ENCODE measurements at regions not wholly inside any gene's neighbourhood (a gene's known extent, or its start where the extent isn't known, plus 50 kb on each side); places are given as distances from the start of the nearest gene placed in this dataset.

DNA sequence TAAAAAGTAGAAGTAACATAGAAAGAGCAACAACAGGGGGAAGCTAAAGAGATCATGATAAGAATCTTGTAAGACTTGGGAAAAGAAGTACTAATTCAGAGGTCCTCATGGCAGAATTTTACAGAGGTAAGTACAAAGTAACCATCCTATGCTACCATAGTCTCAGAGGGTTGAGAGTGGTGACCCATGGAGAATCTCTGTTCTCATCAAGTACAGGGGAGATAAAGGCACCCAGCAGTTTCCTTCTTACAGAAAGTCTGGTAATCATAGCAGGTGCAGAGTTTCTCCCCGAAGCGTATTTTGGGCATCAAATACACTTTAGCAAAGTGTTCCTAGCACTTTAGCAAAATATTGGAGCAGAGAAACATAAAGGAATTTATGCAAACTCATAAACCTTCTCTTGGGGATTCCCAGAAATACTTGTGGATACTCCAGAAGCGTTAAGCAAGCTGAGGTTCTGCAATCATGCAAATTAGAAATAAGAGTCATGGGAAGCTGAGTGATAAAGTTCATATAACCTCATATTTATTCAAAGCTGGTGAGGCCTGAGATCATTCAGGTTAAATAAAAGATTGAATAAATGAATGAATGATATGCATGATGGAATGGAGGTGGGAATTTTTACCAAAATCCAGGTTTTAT, 101.0 kb upstream of the SMC2 start:
- ATAC-seq (no peak), DNase-seq (ENCODE audit: low read depth, low spot score) (no peak)
- H3K79me2 ChIP-seq (ENCODE audit: insufficient read depth, low read length), result no peaks in the 10 kb centered on the region
- no peak overlapping the region for H3K4me3 ChIP-seq (replicated peaks in 1 of 2; ENCODE audit: low read depth in 1 of 2, low read length in 2 of 2)
- H4K20me1 ChIP-seq (ENCODE audit: insufficient read depth), result no peaks in the 10 kb centered on the region; the same call in 1 of the 2 replicates
- no peak overlapping the region for H3K27ac ChIP-seq (ENCODE audit: low read depth, low read length)
- H3K9me3 ChIP-seq (ENCODE audit: control insufficient read depth in 1 of 2, insufficient read depth in 1 of 2, low read depth in 1 of 2, low read length in 2 of 2), result no peaks in the 10 kb centered on the region
- no peaks in the 10 kb centered on the region for H3K4me1 ChIP-seq (ENCODE audit: control insufficient read depth in 1 of 2, insufficient read depth in 2 of 2, low read length in 2 of 2)
- TF ChIP-seq EZH2 (IDR thresholded peaks at IDR 0.05), result no peak
- TF ChIP-seq POLR2A (IDR thresholded peaks at IDR 0.05; ENCODE audit: borderline replicate concordance, extremely low read depth, insufficient read depth, insufficient read length), result no peak
- no peak for TF ChIP-seq ATF3 (IDR thresholded peaks at IDR 0.05)
- no peak for TF ChIP-seq YY1 (IDR thresholded peaks at IDR 0.05; ENCODE audit: extremely low read depth, insufficient replicate concordance, low read depth, low read length)
- no peak for TF ChIP-seq SIN3A (IDR thresholded peaks at IDR 0.05; ENCODE audit: low read depth)
- TF ChIP-seq, protein P1, sequence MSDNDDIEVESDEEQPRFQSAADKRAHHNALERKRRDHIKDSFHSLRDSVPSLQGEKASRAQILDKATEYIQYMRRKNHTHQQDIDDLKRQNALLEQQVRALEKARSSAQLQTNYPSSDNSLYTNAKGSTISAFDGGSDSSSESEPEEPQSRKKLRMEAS (IDR thresholded peaks at IDR 0.05), result no peak
- TF ChIP-seq CBX3 (IDR thresholded peaks at IDR 0.05; ENCODE audit: low read depth), result no peak
- TF ChIP-seq CEBPB (IDR thresholded peaks at IDR 0.05; ENCODE audit: low read depth), result no peak
- no peak for TF ChIP-seq ZFX (IDR thresholded peaks at IDR 0.05)
- TF ChIP-seq SP1 (IDR thresholded peaks at IDR 0.05; ENCODE audit: low read depth), result no peak
- no peak for TF ChIP-seq EGR1 (IDR thresholded peaks at IDR 0.05; ENCODE audit: low read depth)
- BruUV-seq (replicated peaks), result no TSS peak
- POLR2A ChIA-PET, result no interaction called here
- no peaks in the 10 kb centered on the region for H3K27me3 ChIP-seq (ENCODE audit: insufficient read depth, low read length)
- no peaks in the 10 kb centered on the region for H3K36me3 ChIP-seq (ENCODE audit: control insufficient read depth in 1 of 2, insufficient read depth in 2 of 2, low read length in 2 of 2)
- no peak overlapping the region for H3K9ac ChIP-seq (ENCODE audit: low read length)
- H3K4me2 ChIP-seq (ENCODE audit: low read length), result no peak overlapping the region
- RAD21 ChIA-PET (ENCODE audit: low non-redundant PET in 1 of 2, low total read pairs in 2 of 2, uncharacterized antibody in 2 of 2, unreplicated experiment in 2 of 2), result no interaction called here
- H2AFZ ChIP-seq (ENCODE audit: low read depth, low read length, poor library complexity, severe bottlenecking), result no peak overlapping the region
- CTCF ChIA-PET, result no interaction called here
- intact Hi-C loops (cut with micrococcal nuclease), result no loop called here
- H3K9me2 ChIP-seq (ENCODE audit: insufficient read depth), result no peaks in the 10 kb centered on the region

DNA sequence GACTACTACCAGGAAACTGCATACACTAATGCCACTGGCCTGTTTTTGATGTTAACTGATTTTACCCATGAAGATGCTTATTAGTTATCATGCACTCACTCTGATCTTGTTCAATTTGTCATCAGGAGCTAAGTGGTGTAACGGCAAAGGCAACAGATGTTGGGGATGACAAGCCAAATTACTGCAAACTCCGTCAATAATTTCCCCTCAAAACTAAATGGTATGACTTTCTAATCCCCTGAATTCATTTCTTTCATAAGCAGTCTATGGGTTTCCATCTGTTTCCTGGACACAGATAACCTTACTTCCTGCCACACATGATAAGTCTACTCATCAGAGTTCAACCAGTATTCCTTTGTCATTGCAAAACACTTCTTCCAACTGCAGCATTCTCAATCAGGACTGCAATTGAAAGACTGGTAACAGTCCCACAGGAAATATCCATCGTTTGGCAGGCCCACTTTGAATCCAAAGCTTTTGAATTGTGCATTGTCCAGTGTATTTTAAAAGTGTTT, 96.2 kb upstream of the SMC2 start:
- H3K9ac ChIP-seq (ENCODE audit: low read length), result no peak overlapping the region
- no peaks in the 10 kb centered on the region for H3K4me1 ChIP-seq (ENCODE audit: control insufficient read depth in 1 of 2, insufficient read depth in 2 of 2, low read length in 2 of 2)
- no peak overlapping the region for H3K4me3 ChIP-seq (replicated peaks in 1 of 2; ENCODE audit: low read depth in 1 of 2, low read length in 2 of 2)
- DNase-seq (ENCODE audit: low read depth, low spot score), result no peak
- CTCF ChIA-PET, result no interaction called here
- no peak overlapping the region for H3K4me2 ChIP-seq (ENCODE audit: low read length)
- H3K27me3 ChIP-seq (ENCODE audit: insufficient read depth, low read length), result peaks cover 7% of the 10 kb centered on the region; the same call in 1 of the 2 replicates
- H3K27ac ChIP-seq (ENCODE audit: low read depth, low read length), result no peak overlapping the region
- H3K9me2 ChIP-seq (ENCODE audit: insufficient read depth), result no peaks in the 10 kb centered on the region
- no peaks in the 10 kb centered on the region for H3K9me3 ChIP-seq (ENCODE audit: control insufficient read depth in 1 of 2, insufficient read depth in 1 of 2, low read depth in 1 of 2, low read length in 2 of 2)
- no peaks in the 10 kb centered on the region for H3K36me3 ChIP-seq (ENCODE audit: control insufficient read depth in 1 of 2, insufficient read depth in 2 of 2, low read length in 2 of 2)
- intact Hi-C loops (cut with micrococcal nuclease), result no loop called here
- H3K79me2 ChIP-seq (ENCODE audit: insufficient read depth, low read length), result no peaks in the 10 kb centered on the region
- TF ChIP-seq POLR2A (IDR thresholded peaks at IDR 0.05; ENCODE audit: borderline replicate concordance, extremely low read depth, insufficient read depth, insufficient read length) (no peak), YY1 (IDR thresholded peaks at IDR 0.05; ENCODE audit: extremely low read depth, insufficient replicate concordance, low read depth, low read length) (no peak)
- no peak for ATAC-seq
- no peaks in the 10 kb centered on the region; the same call in 1 of the 2 replicates for H4K20me1 ChIP-seq (ENCODE audit: insufficient read depth)
- no peak overlapping the region for H2AFZ ChIP-seq (ENCODE audit: low read depth, low read length, poor library complexity, severe bottlenecking)
- BruUV-seq (replicated peaks), result no TSS peak
- POLR2A ChIA-PET, result no interaction called here
- RAD21 ChIA-PET (ENCODE audit: low non-redundant PET in 1 of 2, low total read pairs in 2 of 2, uncharacterized antibody in 2 of 2, unreplicated experiment in 2 of 2), result no interaction called here
